GM19240 (cell line): ENCODE measurements at regions not wholly inside any gene's neighbourhood (a gene's known extent, or its start where the extent isn't known, plus 50 kb on each side); places are given as distances from the start of the nearest gene placed in this dataset.
"Not testable (repeated sequence)": the region's sequence is repeated elsewhere in the genome, so short reads cannot be mapped to it uniquely, and the experiment has no call there.

Experiments used
- DNase-seq: peaks from one replicate; pipeline ENCODE4 v3.0.0; 2011; ENCODE audit warnings: low spot score; ENCODE audit not compliant: insufficient read length

GRCh38 chr9:38256461-38256860, 136.0 kb upstream of the ALDH1B1 start:
- DNase-seq, result no peak

GRCh38 chr9:38255599-38255998, 136.9 kb upstream of the ALDH1B1 start:
- no peak for DNase-seq

GRCh38 chr9:38254756-38255155, 137.7 kb upstream of the ALDH1B1 start:
- no peak for DNase-seq

- no peak for DNase-seq
These were observed 138.4 kb upstream of the ALDH1B1 start for GRCh38 chr9:38254151-38254550.

- no peak for DNase-seq
These were observed 139.3 kb upstream of the ALDH1B1 start for GRCh38 chr9:38253200-38253599.

GRCh38 chr9:38251036-38251860, 141.3 kb upstream of the ALDH1B1 start:
- DNase-seq, result no peak

GRCh38 chr9:38250279-38251035, 142.0 kb upstream of the ALDH1B1 start:
- no peak for DNase-seq

- DNase-seq, result no peak
These were observed 142.8 kb upstream of the ALDH1B1 start for GRCh38 chr9:38249587-38250210.

- DNase-seq, result no peak
These were observed 143.5 kb upstream of the ALDH1B1 start for GRCh38 chr9:38249049-38249448.

GRCh38 chr9:38246833-38247232, 145.7 kb upstream of the ALDH1B1 start:
- no peak for DNase-seq

- no peak for DNase-seq
These were observed 147.5 kb upstream of the ALDH1B1 start for GRCh38 chr9:38244971-38245370.

GRCh38 chr9:38243993-38244392, 148.5 kb upstream of the ALDH1B1 start:
- DNase-seq, result no peak

- DNase-seq, result not testable (repeated sequence)
These were observed 150.4 kb upstream of the ALDH1B1 start for GRCh38 chr9:38242151-38242550.

- DNase-seq, result no peak
These were observed 152.5 kb upstream of the ALDH1B1 start for GRCh38 chr9:38240051-38240450.

GRCh38 chr9:38235244-38235643, 157.3 kb upstream of the ALDH1B1 start:
- no peak for DNase-seq

- DNase-seq, result no peak
These were observed 157.9 kb upstream of the ALDH1B1 start for GRCh38 chr9:38234479-38235170.

GRCh38 chr9:38233796-38234355, 158.6 kb upstream of the ALDH1B1 start:
- DNase-seq, result no peak

- DNase-seq, result no peak
These were observed 159.2 kb upstream of the ALDH1B1 start for GRCh38 chr9:38233343-38233742.

GRCh38 chr9:38232895-38233294, 159.6 kb upstream of the ALDH1B1 start:
- no peak for DNase-seq

GRCh38 chr9:38229504-38230155, 160.6 kb upstream of the SHB start:
- no peak for DNase-seq

- DNase-seq, result no peak
These were observed 160.1 kb upstream of the SHB start for GRCh38 chr9:38229104-38229500.
